B cell (primary cell): ENCODE measurements at regions not wholly inside any gene's neighbourhood (a gene's known extent, or its start where the extent isn't known, plus 50 kb on each side); places are given as distances from the start of the nearest gene placed in this dataset.

Experiments
- CTCF ChIP-seq: fragments of 200-600 bp; IDR thresholded peaks from one replicate; pipeline ENCODE4 v1.8.0; 2022; ENCODE audit warnings: antibody characterized with exemption, mild to moderate bottlenecking
- EZH2 ChIP-seq: IDR thresholded peaks from 2 replicates; pipeline ENCODE4 v1.6.1; 2012; ENCODE audit warnings: borderline replicate concordance, low read depth, mild to moderate bottlenecking, moderate library complexity, low read length; ENCODE audit not compliant: insufficient read depth, poor library complexity, severe bottlenecking

- no peak for TF ChIP-seq CTCF
- no peak for TF ChIP-seq EZH2
Measured at GRCh38 chr13:39951301-39951700, 295.8 kb downstream of the COG6 start.
